DOHH2 (cell line): ENCODE measurements at regions not wholly inside any gene's neighbourhood (a gene's known extent, or its start where the extent isn't known, plus 50 kb on each side); places are given as distances from the start of the nearest gene placed in this dataset.

Source experiments
- CTCF ChIP-seq: fragments of 200-600 bp; sonication (generic); IDR thresholded peaks from one replicate; pipeline ENCODE4 v1.5.1; 2014; ENCODE audit warnings: antibody characterized with exemption, mild to moderate bottlenecking, low read depth, low read length; ENCODE audit not compliant: poor library complexity, severe bottlenecking
- EZH2phosphoT487 ChIP-seq: fragments of 200-600 bp; sonication (generic); IDR thresholded peaks from 2 replicates; pipeline ENCODE4 v1.6.1; 2017; ENCODE audit warnings: borderline replicate concordance, mild to moderate bottlenecking, antibody characterized with exemption, low read length, moderate library complexity, mixed read lengths

- TF ChIP-seq CTCF (no peak), EZH2phosphoT487 (no peak)
Measured at GRCh38 chr15:29924750-29925149, 102.5 kb upstream of the TJP1 start.
